ENCODE measurements at regions not wholly inside any gene's neighbourhood (a gene's known extent, or its start where the extent isn't known, plus 50 kb on each side); places are given as distances from the start of the nearest gene placed in this dataset.

DNA sequence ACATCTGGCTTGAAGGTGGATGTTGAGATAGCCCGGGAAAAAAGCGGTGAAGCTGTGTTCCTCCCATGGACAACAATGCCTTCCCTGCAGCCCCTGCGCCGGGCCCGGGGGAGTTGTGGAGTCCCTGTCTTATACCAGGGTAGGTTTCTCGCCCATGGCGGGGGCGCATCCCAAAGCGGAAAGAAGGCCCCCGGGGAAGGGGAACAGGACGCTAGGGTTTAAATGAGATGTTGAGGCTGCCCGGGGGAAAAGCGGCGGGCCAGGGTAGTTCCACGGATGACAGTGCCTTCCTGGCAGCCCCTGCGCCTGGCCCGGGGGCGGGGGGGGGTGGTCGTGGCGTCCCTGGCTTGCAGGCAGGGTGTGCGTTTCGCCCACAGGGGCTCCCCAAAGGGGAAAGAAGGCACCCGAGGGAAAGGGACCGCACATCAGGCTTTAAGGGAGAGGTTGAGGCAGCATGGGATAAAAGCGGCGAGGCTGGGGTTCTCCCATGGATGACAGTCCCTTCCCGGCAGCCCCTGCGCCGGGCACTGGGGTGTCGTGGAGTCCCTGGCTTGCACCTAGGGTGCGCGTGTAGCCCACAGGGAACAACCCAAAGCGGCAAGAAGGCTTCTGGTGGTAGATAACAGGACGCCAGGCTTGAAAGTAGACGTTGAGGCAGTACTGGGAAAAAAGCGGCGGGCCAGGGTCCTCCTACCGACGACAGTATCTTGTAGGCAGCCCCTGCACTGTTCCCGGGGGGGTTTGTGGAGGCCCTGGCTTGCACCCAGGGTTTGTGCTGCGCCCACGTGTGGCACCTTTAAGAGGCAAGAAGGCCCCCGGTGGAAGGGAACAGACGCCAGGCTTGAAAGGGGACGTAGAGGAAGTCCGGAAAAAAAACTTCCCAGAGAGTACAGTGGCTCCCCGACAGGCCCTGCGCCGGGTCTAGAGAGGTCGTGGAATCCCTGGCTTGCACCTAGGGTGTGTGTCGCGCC lies 160.8 kb upstream of the ALG10B start:
- no peak for DNase-seq
- no peaks in the 10 kb centered on the region for H3K27me3 Mint-ChIP-seq
- ChIA-PET POLR2A (no interaction called here), CTCF (no interaction called here)
- no peak overlapping the region for H3K27ac Mint-ChIP-seq
- intact Hi-C loops (cut with DNase I, micrococcal nuclease), result no loop called here
- H3K4me1 Mint-ChIP-seq, result no peaks in the 10 kb centered on the region
- no peak overlapping the region for H3K4me3 Mint-ChIP-seq
- no peaks in the 10 kb centered on the region for H3K9me3 Mint-ChIP-seq (ENCODE audit: low read depth)
- no peak for ATAC-seq
- no peaks in the 10 kb centered on the region for H3K36me3 Mint-ChIP-seq (ENCODE audit: low read depth)

DNA sequence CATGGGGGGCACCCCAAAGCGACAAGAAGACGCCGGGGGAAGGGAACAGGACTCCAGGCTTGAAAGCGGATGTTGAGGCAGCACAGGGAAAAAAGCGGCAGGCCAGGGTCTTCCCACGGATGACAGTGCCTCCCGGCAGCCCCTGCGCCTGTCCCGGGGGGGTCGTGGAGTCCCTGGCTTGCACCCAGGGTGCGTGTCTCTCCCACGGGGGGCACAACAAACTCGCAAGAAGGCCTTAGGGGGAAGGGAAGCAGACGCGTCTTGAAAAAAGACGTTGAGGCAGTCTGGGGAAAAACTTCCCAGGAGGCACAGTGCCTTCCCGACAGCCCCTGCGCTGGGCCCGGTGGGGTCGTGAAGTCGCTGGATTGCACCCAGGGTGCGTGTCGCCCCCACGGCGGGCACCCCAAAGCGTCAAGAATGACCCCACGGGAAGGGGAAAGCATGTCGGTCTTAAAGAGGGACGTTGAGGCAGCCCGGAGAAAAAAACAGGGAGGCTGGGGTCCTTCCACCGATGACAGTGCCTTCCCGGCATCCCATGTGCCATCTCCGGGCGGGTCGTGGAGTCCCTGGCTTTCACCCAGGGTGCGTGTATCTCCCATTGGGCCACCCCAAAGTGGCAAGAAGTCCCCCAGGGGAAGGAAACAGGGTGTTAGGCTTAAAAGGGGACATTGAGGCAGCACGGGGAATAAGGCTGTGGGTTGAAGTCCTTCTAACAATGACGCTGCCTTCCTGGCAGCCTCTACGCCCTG lies 159.9 kb upstream of the ALG10B start:
- Mint-ChIP-seq H3K36me3 (ENCODE audit: low read depth) (no peaks in the 10 kb centered on the region), H3K27ac (no peak overlapping the region), H3K4me3 (no peak overlapping the region), H3K27me3 (no peaks in the 10 kb centered on the region), H3K9me3 (ENCODE audit: low read depth) (no peaks in the 10 kb centered on the region), H3K4me1 (no peaks in the 10 kb centered on the region)
- no peak for ATAC-seq
- CTCF ChIA-PET, result no interaction called here
- POLR2A ChIA-PET, result no interaction called here
- DNase-seq, result no peak
- intact Hi-C loops (cut with DNase I, micrococcal nuclease), result no loop called here

DNA sequence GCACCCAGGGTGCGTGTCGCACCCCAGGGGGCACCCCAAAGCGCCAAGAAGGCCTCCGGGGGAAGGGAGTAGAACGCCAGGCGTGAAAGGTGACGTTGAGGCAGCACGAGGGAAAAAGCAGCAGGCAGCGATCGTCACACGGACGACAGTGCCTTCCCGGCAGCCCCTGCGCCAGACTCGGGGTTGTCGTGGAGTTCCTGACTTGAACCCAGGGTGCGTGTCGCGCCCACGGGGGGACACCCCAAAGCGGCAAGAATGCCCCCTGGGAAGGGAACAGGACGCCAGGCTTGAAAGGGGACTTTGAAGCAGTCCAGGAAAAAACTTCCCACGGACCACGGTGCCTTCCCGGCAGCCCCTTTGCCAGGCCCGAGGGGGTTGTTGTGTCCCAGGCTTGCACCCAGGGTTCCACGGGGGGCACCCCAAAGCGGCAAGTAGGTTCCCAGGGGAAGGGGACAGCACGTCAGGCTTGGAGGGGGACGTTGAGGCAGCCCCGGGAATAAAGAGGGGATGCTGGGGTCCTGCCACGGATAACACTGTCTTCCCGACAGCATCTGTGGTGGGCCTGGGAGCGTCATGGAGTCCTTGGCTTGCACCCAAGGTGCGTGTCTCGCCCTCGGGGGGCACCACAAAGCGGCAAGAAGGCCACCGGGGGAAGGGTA lies 159.2 kb upstream of the ALG10B start:
- Mint-ChIP-seq H3K36me3 (ENCODE audit: low read depth) (no peaks in the 10 kb centered on the region), H3K27me3 (no peaks in the 10 kb centered on the region), H3K27ac (no peak overlapping the region), H3K9me3 (ENCODE audit: low read depth) (peaks cover 4% of the 10 kb centered on the region), H3K4me3 (no peak overlapping the region), H3K4me1 (no peaks in the 10 kb centered on the region)
- ChIA-PET CTCF (no interaction called here), POLR2A (no interaction called here)
- DNase-seq (no peak), ATAC-seq (no peak)
- intact Hi-C loops (cut with DNase I, micrococcal nuclease), result no loop called here

DNA sequence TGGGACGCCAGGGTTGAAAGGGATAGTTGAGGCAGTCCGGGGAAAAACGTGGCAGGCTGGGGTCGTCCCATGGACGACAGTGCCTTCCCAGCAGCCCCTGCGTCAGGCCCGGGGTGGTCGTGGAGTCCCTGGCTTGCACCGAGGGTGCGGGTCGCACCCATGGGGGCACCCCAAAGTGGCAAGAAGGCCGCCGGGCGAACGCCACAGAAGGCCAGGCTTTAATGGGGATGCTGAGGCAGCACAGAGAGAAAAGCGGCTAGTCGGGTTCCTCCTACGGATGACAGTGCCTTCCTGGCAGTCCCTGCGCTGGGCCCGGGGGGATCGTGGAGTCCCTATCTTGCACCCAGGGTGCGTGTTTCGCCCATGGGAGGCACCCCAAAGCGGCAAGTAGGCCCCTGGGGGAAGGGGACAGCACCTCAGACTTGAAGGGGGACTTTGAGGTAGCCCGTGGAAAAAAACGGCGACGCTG lies 158.6 kb upstream of the ALG10B start:
- H3K4me3 Mint-ChIP-seq, result no peak overlapping the region
- peaks cover 4% of the 10 kb centered on the region for H3K9me3 Mint-ChIP-seq (ENCODE audit: low read depth)
- DNase-seq, result no peak
- ChIA-PET CTCF (no interaction called here), POLR2A (no interaction called here)
- intact Hi-C loops (cut with DNase I, micrococcal nuclease), result no loop called here
- H3K36me3 Mint-ChIP-seq (ENCODE audit: low read depth), result no peaks in the 10 kb centered on the region
- ATAC-seq, result no peak
- H3K27me3 Mint-ChIP-seq, result no peaks in the 10 kb centered on the region
- no peak overlapping the region for H3K27ac Mint-ChIP-seq
- H3K4me1 Mint-ChIP-seq, result no peaks in the 10 kb centered on the region

DNA sequence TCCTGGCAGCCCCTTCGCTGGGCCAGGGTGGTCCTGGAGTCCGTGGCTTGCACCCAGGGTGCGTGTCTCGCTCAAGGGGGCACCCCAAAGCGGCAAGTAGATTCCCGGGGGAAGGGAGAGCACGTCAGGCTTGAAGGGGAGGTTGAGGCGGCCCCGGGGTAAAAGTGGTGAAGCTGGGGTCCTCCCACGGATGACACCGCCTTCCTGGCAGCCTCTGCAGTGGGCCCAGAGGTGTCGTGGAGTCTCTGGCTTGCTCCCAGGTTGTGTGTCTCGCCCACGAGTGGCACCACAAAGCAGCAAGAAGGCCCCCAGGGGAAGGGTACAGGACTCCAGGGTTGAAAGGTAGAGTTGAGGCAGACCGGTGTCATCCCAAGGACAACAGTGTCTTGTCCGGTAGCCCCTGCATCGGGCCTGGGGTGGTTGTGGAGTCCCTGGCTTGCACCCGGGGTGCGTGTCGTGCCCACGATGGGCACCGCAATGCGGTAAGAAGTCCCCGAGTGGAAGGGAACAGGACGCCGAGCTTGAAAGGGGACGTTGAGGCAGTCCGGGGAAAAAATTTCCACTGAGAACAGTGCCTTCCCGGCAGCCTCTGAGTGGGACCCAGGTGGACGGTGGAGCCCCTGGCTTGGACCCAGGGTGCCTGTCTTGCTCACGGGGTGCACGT lies 158.0 kb upstream of the ALG10B start:
- ChIA-PET POLR2A (no interaction called here), CTCF (interaction anchor here (0.7 kb wide), 1 partner anchor 147 kb away, joined by 3 read pairs; no protein-coding TSS in a partner anchor)
- H3K36me3 Mint-ChIP-seq (ENCODE audit: low read depth), result no peaks in the 10 kb centered on the region
- no peak overlapping the region for H3K27ac Mint-ChIP-seq
- no peak for ATAC-seq
- DNase-seq, result no peak
- intact Hi-C loops (cut with DNase I, micrococcal nuclease), result no loop called here
- no peak overlapping the region for H3K4me3 Mint-ChIP-seq
- peaks cover 6% of the 10 kb centered on the region for H3K9me3 Mint-ChIP-seq (ENCODE audit: low read depth)
- no peaks in the 10 kb centered on the region for H3K27me3 Mint-ChIP-seq
- no peaks in the 10 kb centered on the region for H3K4me1 Mint-ChIP-seq

DNA sequence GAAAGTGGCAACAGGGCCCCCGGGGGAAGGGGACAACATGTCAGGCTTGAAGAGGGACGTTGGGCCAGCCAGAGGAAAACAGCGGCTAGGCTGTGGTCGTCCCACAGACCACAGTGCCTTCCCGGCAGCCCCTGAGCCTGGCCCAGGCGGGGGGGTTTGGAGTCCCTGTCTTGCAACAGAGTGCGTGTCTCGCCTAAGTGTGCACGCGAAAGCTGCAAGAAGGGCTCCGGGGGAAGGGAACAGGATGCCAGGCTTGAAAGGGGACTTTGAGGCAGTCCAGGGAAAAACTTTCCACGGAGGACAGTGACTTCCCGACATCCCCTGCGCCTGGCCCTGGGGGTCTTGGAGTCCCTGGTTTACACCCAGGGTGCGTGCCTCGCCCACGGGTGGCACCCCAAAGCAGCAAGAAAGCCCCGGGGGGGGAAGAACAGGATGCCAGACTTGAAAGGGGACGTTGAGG lies 157.5 kb upstream of the ALG10B start:
- Mint-ChIP-seq H3K9me3 (ENCODE audit: low read depth) (peaks cover 6% of the 10 kb centered on the region), H3K27me3 (no peaks in the 10 kb centered on the region), H3K27ac (no peak overlapping the region), H3K4me1 (no peaks in the 10 kb centered on the region), H3K36me3 (ENCODE audit: low read depth) (no peaks in the 10 kb centered on the region), H3K4me3 (no peak overlapping the region)
- intact Hi-C loops (cut with DNase I, micrococcal nuclease), result no loop called here
- POLR2A ChIA-PET, result no interaction called here
- DNase-seq, result no peak
- ATAC-seq, result no peak
- CTCF ChIA-PET, result interaction anchor here (0.7 kb wide), 1 partner anchor 146 kb away, joined by 3 read pairs; no protein-coding TSS in a partner anchor

DNA sequence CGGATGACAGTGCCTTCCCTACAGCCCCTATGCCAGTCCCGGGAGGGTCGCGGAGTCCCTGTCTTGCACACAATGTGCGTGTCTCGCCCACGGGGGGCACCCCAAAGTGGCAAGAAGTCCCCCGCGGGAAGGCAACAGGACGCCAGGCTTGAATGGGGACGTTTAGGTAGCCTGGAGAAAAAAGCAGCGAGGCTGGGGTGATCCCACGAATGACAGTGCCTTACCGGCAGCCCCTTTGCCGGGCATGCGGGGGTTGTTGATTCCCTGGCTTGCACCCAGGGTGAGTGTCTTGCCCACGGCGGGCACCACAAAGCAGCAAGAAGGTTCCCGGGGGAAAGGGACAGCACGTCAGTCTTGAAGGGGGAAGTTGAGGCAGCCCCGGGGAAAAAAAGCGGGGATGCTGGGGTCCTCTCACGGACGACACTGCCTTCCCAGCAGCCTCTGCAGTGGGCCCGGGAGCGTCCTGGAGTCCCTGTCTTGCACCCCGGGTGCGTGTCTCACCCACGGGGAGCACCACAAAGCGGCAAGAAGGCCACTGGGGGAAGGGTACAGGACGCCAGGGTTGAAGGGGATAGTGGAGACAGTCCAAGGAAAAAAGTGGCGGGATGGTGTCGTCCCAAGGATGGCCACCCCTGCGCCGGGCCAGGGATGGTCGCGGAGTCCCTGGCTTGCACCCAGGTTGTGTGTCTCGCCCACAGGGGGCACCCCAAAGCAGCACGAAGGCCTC lies 156.8 kb upstream of the ALG10B start:
- ATAC-seq (no peak), DNase-seq (no peak)
- H3K4me1 Mint-ChIP-seq, result no peaks in the 10 kb centered on the region
- H3K27me3 Mint-ChIP-seq, result no peaks in the 10 kb centered on the region
- H3K27ac Mint-ChIP-seq, result no peak overlapping the region
- H3K36me3 Mint-ChIP-seq (ENCODE audit: low read depth), result no peaks in the 10 kb centered on the region
- POLR2A ChIA-PET, result no interaction called here
- CTCF ChIA-PET, result no interaction called here
- H3K4me3 Mint-ChIP-seq, result no peak overlapping the region
- intact Hi-C loops (cut with DNase I, micrococcal nuclease), result no loop called here
- peaks cover 6% of the 10 kb centered on the region for H3K9me3 Mint-ChIP-seq (ENCODE audit: low read depth)

DNA sequence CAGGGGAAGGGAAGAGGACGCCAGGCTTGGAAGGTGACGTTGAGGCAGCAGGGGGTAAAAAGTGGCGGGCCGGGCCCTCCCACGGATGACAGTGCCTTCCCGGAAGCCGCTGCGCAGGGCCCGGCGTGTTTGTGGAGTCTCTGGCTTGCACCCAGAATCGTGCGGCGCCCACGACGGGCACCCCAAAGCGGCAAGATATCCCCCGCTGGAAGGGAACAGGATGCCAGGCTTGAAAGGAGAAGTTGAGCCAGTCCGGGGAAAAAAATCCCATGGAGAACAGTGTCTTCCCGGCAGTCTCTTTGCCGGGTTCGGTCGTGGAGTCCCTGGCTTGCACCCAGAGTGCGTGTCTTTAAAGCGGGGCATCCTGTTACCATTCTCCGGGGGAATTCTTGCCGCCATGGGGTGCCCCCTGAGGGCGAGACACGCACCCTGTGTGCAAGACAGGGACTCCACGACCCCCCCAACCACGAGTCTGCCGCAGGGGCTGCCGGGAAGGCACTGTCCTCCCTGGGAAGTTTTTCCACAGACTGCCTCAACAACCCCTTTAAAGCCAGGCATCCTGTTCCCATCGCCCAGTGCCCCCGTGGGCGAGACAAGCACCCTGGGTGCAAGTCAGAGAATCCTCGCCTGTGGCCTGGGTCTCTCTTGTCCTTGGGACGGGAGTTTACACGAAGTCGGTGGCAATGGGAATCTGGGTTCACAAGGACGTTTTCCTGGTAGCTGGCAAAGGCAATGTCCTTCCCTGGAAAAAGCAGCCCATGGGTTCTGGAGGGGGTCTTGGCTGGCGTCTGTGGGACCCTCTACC lies 156.1 kb upstream of the ALG10B start:
- DNase-seq, result no peak
- ChIA-PET POLR2A (no interaction called here), CTCF (no interaction called here)
- intact Hi-C loops (cut with DNase I, micrococcal nuclease), result no loop called here
- H3K27ac Mint-ChIP-seq, result no peak overlapping the region
- no peaks in the 10 kb centered on the region for H3K36me3 Mint-ChIP-seq (ENCODE audit: low read depth)
- no peaks in the 10 kb centered on the region for H3K4me1 Mint-ChIP-seq
- no peak for ATAC-seq
- H3K27me3 Mint-ChIP-seq, result no peaks in the 10 kb centered on the region
- H3K9me3 Mint-ChIP-seq (ENCODE audit: low read depth), result peaks cover 6% of the 10 kb centered on the region
- no peak overlapping the region for H3K4me3 Mint-ChIP-seq

DNA sequence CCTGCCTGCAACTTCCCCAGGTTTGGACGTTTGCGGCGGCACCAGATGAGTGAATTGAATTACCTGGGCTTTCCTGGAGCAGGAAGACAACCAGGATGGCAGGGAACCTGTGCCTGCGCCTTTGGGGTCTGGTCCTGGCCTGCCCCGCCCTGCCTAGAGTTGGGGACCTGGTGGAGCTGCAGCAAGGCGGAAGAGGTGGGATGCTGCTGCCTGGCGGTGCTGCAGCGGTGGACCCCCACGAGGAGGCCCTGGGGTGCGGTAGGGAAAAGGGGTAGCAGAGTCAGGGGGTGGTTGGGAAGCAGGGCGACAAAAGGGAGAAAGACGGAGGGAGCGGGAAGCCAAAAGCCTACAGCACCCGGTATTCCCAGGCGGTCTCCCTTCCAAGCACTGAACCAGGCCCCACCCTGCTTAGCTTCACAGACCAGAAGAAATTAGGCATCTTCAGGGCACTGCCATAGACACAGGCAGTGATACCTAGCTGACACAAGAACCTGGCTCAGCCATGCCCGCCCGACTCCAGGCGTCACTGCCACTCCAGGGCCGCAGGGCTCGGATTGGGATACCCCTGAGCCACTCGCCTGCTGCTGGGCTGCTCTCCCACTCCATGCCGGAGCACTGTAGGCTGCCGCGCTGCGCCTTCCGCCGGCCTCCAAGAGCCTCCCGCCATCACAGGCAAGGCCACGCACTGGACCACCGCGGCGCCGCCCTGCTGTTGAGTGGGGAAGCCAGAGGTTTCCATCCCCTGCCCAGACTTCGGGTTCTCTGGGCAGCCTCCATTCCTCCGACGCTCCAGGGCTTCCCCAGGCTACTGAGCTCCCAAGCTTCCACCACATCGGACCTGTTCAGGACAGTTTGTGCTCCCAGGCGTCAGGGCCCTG lies 155.2 kb upstream of the ALG10B start:
- no peaks in the 10 kb centered on the region for H3K4me1 Mint-ChIP-seq
- no peak overlapping the region for H3K27ac Mint-ChIP-seq
- no peak for DNase-seq
- ChIA-PET CTCF (no interaction called here), POLR2A (no interaction called here)
- H3K27me3 Mint-ChIP-seq, result no peaks in the 10 kb centered on the region
- no peaks in the 10 kb centered on the region for H3K36me3 Mint-ChIP-seq (ENCODE audit: low read depth)
- peaks cover 6% of the 10 kb centered on the region for H3K9me3 Mint-ChIP-seq (ENCODE audit: low read depth)
- no peak overlapping the region for H3K4me3 Mint-ChIP-seq
- intact Hi-C loops (cut with DNase I, micrococcal nuclease), result no loop called here
- ATAC-seq, result no peak

DNA sequence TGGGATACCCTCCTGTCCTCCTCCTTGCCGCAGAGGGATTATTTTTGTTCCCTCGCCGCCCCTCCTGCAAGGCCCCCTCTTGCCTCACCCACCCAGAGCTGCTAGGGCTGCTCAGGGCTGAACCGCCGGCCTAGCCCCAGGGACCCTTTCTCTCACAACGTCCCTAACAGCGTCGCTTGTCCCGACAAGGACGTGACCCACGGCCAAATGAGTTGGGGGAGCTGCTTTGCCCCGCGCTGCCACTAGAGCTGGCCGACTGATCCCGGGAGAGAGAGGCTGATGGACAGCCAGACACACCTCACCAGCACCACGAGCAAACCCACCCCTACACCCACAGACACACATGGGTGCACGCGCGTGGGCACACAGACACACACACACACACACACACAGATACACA lies 154.6 kb upstream of the ALG10B start:
- Mint-ChIP-seq H3K27ac (no peak overlapping the region), H3K36me3 (ENCODE audit: low read depth) (no peaks in the 10 kb centered on the region), H3K27me3 (no peaks in the 10 kb centered on the region), H3K4me1 (no peaks in the 10 kb centered on the region), H3K4me3 (no peak overlapping the region), H3K9me3 (ENCODE audit: low read depth) (peaks cover 6% of the 10 kb centered on the region)
- ATAC-seq (no peak), DNase-seq (no peak)
- CTCF ChIA-PET, result no interaction called here
- intact Hi-C loops (cut with DNase I, micrococcal nuclease), result no loop called here
- POLR2A ChIA-PET, result no interaction called here
